ENCODE measurements at regions not wholly inside any gene's neighbourhood (a gene's known extent, or its start where the extent isn't known, plus 50 kb on each side); places are given as distances from the start of the nearest gene placed in this dataset.

DNA sequence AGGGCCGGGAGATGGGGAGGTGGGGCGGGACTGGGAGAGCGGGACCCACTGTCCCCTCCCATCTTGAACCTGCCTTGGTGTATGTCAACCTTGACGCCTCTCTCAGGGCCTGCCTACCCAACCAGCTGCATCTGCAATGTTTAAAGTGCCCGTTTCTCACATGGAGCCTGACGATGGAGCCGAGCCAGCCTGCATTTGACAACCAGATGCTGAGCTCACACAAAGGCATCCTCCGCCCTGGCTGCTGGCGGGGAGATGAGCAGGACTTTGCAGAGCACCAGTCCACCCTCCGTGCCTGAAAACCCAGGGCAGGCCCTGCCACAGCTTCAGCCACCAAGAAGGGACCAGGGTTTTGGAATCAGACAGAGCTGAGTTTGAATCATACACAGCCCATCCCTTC lies 141.1 kb upstream of the SMIM23 start:
- no peak for DNase-seq (ENCODE audit: low read depth)
- no peak overlapping the region for H3K4me3 ChIP-seq (ENCODE audit: low read depth, low read length)
- TF ChIP-seq, protein P1, sequence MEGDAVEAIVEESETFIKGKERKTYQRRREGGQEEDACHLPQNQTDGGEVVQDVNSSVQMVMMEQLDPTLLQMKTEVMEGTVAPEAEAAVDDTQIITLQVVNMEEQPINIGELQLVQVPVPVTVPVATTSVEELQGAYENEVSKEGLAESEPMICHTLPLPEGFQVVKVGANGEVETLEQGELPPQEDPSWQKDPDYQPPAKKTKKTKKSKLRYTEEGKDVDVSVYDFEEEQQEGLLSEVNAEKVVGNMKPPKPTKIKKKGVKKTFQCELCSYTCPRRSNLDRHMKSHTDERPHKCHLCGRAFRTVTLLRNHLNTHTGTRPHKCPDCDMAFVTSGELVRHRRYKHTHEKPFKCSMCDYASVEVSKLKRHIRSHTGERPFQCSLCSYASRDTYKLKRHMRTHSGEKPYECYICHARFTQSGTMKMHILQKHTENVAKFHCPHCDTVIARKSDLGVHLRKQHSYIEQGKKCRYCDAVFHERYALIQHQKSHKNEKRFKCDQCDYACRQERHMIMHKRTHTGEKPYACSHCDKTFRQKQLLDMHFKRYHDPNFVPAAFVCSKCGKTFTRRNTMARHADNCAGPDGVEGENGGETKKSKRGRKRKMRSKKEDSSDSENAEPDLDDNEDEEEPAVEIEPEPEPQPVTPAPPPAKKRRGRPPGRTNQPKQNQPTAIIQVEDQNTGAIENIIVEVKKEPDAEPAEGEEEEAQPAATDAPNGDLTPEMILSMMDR (conservative IDR thresholded peaks at IDR 0.05; ENCODE audit: low read depth, low read length) = no peak

DNA sequence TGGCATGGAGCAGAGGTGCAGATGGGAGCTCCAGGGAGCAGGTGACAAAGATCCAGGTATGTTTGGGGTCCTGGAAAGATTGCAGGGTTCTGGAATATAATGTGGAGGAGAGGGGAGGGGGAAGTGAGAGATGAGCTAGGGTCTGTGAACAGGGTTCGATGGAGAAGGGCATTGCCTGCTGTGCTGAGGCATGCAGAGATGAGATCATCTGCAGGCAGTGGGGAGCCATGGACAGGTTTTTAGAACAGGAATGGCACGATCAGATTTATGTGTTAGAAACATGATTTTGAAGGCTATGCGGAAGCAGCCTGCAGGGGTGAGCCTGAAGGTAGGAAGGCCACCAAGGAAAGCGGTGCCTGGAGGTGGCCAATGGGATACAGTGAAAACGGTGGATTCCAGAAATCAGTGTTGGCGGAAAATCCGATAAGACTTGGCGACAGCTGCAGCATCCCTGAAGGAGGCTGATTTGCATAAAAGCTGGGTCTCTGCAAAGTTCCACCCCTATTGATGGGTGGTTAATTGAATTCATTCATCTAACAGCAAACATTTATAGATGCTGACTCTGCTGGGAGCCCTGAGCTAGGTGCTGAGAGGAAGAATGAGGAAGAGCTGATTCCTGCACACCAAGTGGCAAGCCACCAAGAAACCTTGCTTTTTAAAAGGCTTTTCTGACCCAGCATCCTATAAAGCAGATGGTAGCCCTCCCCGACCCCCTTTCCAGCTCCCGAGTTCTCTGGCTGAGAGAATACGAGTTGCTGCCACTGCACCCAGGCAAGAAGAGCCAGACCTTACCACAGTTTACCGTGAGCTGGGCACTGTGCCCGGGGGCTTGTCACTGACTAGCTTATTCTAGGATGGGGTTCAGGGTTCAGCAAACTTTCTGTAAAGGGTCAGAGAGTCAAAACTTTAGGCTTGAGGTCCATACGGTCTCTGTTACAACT lies 139.2 kb upstream of the SMIM23 start:
- DNase-seq (ENCODE audit: low read depth) = no peak
- TF ChIP-seq, protein P1 (conservative IDR thresholded peaks at IDR 0.05; ENCODE audit: low read depth, low read length) = no peak
- no peak overlapping the region for H3K4me3 ChIP-seq (ENCODE audit: low read depth, low read length)

DNA sequence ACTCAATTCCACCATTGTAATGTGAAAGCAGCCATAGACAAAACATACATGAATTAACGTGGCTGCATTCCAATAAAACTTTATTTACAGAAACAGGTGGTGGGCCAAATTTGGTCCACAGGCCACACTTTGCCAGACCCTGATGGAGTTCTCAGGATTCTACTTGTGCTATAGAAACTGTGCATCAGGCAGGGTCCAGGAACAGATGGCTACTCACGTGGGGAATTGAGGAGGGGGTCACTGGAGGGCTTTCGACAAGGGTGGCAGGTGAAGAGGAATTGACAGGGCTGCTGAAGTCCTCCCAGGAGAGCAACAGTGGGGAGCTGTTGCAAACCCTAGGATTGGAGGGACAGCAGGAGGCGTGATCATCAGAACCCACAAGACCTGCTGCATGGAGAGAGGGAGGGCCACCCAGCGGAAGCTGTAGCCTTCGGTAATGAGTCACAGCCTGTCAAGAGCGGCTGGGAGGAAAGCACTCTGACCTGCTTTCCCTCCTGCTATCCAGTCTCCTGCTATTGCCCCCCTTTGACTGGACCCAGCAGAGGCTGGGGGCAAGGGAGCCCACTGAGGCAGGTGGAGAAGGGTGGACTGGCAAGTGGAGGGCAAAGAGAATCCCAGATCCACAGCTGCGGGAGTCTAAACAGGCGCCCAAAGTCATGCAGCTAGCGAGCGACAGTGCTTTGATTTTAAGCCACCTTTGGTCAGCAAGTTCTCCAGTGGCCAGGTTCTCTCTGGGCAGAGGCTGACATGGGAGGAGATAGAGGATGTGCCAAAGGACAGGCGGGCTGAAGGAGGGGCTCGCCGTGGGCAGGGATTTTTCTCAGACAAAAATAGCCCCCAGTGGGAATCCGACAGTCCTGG lies 138.3 kb upstream of the SMIM23 start:
- no peak overlapping the region for H3K4me3 ChIP-seq (ENCODE audit: low read depth, low read length)
- peak; percentile 92 for DNase-seq (ENCODE audit: low read depth)
- TF ChIP-seq, protein P1 (conservative IDR thresholded peaks at IDR 0.05; ENCODE audit: low read depth, low read length) = peak; percentile 40

DNA sequence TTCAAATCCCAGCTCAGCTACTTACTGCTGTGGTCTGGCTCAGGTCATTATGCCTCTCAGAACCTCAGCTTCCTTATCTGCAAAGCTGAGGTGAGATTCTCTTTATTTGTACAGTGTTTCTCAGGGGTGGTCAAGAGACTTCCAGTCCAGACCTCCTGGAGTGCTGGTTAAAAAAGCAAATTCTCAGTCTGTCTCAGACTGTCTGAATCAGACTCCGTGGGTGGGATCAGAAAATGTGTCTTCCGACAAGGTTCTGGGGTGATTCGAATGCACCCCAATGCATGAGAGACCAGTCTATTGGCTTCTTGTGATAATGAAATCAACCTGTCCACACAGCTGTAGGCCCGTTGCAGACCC lies 137.7 kb upstream of the SMIM23 start:
- TF ChIP-seq, protein P1 (conservative IDR thresholded peaks at IDR 0.05; ENCODE audit: low read depth, low read length) = no peak
- H3K4me3 ChIP-seq (ENCODE audit: low read depth, low read length) = no peak overlapping the region
- peak; percentile 80 for DNase-seq (ENCODE audit: low read depth)

DNA sequence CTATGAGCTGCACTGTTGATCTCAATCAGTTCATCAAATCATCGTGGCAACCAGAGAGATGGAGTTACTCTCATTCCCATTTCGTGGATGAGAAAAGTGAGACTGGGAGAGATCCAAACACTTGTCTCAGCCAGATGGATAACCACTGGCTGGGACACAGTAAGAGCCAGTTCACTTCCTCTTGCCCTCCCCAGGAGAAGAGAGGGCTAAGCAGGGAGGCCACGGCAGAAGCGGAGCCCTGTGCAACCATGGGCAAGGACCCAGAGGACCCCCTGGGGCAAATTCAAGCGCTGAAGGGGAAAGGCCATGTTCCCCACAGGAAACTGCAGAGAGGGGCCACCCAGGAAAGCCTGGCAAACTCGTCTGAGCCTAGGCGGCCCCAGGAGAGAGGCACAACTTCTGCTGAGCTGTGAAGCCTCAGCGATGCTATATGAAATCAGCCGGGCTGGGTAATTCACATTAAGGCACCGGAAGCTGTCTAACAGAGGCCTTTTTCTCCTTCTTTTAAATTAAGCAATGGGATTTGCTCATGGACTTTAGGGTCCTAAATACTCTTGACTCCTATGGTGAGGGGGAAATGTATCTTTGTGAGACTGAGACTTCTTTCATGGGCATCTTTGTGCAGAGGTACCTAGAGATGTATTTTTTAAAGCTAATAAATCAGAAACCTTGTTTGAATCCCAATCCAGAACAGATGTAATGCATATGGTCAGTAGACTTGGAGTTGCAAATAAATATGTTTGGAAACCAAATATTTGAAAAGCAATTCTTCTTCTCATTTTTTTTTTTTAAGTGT lies 137.1 kb upstream of the SMIM23 start:
- TF ChIP-seq, protein P1 (conservative IDR thresholded peaks at IDR 0.05; ENCODE audit: low read depth, low read length) = no peak
- peak; percentile 28 for DNase-seq (ENCODE audit: low read depth)
- H3K4me3 ChIP-seq (ENCODE audit: low read depth, low read length) = no peak overlapping the region

DNA sequence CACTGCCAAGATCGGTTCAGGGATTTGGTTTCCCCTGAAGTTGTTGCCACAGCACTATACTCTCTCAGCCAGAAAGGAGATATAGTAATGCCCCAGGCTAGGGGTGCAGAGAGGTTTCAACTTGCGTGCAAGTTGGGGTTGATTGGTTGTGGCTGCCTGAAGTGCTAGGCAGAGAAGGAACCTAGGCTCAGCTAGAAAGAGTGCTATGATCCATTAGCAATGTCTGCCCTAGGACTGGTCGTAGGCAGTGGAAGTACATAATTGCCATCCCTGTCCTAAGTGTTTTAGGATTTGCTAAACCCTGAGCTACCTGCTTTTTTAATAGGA lies 136.6 kb upstream of the SMIM23 start:
- DNase-seq (ENCODE audit: low read depth) = peak; percentile 23
- H3K4me3 ChIP-seq (ENCODE audit: low read depth, low read length) = no peak overlapping the region
- TF ChIP-seq, protein P1 (conservative IDR thresholded peaks at IDR 0.05; ENCODE audit: low read depth, low read length) = no peak
